Activated CD4-positive, alpha-beta memory T cell treated with anti-CD3 and anti-CD28 coated beads, Interleukin-2, amount 10 ng/mL, durations not matched to agents 7 days and 5 days (primary cell): ENCODE measurements at regions not wholly inside any gene's neighbourhood (a gene's known extent, or its start where the extent isn't known, plus 50 kb on each side); places are given as distances from the start of the nearest gene placed in this dataset.

Experiments
- CTCF ChIA-PET: fragments of 350-600 bp; sonication (Branson Sonifier 250); formaldehyde crosslinking; loops from one replicate; lab custom pipeline; 2021; ENCODE audit warnings: antibody characterized with exemption, inconsistent platforms; lab: Charles Lee
- POLR2A ChIA-PET: fragments of 350-600 bp; sonication (Branson Sonifier 250); formaldehyde crosslinking; loops from one replicate; lab custom pipeline; 2021; ENCODE audit warnings: antibody characterized with exemption; lab: Charles Lee
- DNase-seq: peaks from one replicate; pipeline ENCODE4 v3.0.0-alpha.2; 2020
- H3K27ac Mint-ChIP-seq: one replicate; pipeline ENCODE4 v1.8.0; 2021; ENCODE audit warnings: mild to moderate bottlenecking, mixed read lengths
- H3K27me3 Mint-ChIP-seq: one replicate; pipeline ENCODE4 v1.8.0; 2021; ENCODE audit warnings: mixed read lengths
- H3K36me3 Mint-ChIP-seq: one replicate; pipeline ENCODE4 v1.8.0; 2021; ENCODE audit warnings: low read depth, mixed read lengths
- H3K4me1 Mint-ChIP-seq: one replicate; pipeline ENCODE4 v1.8.0; 2021; ENCODE audit warnings: mixed read lengths
- H3K4me3 Mint-ChIP-seq: one replicate; pipeline ENCODE4 v1.8.0; 2021; ENCODE audit warnings: mild to moderate bottlenecking, mixed read lengths
- H3K9me3 Mint-ChIP-seq: one replicate; pipeline ENCODE4 v1.8.0; 2021; ENCODE audit warnings: mixed read lengths

DNA sequence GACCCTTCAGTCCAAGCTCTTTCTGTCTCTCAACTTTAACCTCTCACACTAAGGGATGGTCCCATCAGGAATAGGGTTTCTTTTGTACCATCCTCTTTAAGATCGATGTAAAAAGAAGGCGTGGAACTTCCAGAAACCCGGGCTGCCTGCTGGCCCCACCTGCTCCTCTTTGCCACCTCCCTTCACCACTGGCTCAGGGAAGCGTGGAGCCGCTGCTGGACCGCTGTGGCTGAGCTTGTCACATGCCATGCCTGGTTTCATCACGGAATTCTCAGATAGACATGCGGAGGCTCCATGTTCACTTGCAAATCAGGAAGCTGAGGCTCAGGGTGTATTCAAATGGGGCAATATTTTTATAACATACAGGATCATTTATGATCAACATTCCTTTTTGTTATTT, 399.7 kb downstream of the BRD1 start:
- H3K36me3 Mint-ChIP-seq, result no peaks in the 10 kb centered on the region
- ChIA-PET CTCF (no interaction called here), POLR2A (no interaction called here)
- H3K27ac Mint-ChIP-seq, result no peak overlapping the region
- DNase-seq, result no peak
- no peak overlapping the region for H3K4me3 Mint-ChIP-seq
- H3K9me3 Mint-ChIP-seq, result no peaks in the 10 kb centered on the region
- no peaks in the 10 kb centered on the region for H3K4me1 Mint-ChIP-seq
- peaks cover 5% of the 10 kb centered on the region for H3K27me3 Mint-ChIP-seq

DNA sequence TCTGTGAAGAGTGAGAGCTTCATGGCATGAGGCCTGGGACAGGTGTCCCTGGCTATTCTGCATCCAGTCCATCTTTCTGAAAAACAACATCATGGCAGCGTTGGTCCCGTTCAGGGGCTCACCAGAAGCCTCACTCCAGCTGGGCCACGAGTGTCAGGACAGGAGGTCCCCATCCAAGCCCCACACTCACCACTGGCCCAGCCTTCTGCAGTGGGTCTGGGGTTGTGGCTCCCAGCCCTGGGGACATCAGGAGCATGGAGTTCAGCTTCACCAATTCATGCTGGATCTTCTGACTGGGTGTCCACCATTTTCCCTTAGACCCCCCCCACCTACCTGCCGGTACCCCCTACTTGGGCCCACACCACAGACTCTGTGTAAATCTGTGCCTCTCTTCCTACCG, 400.3 kb downstream of the BRD1 start:
- no peak overlapping the region for H3K27ac Mint-ChIP-seq
- no peaks in the 10 kb centered on the region for H3K4me1 Mint-ChIP-seq
- H3K36me3 Mint-ChIP-seq, result no peaks in the 10 kb centered on the region
- peaks cover 5% of the 10 kb centered on the region for H3K27me3 Mint-ChIP-seq
- POLR2A ChIA-PET, result no interaction called here
- CTCF ChIA-PET, result no interaction called here
- H3K4me3 Mint-ChIP-seq, result no peak overlapping the region
- H3K9me3 Mint-ChIP-seq, result no peaks in the 10 kb centered on the region
- DNase-seq, result no peak

DNA sequence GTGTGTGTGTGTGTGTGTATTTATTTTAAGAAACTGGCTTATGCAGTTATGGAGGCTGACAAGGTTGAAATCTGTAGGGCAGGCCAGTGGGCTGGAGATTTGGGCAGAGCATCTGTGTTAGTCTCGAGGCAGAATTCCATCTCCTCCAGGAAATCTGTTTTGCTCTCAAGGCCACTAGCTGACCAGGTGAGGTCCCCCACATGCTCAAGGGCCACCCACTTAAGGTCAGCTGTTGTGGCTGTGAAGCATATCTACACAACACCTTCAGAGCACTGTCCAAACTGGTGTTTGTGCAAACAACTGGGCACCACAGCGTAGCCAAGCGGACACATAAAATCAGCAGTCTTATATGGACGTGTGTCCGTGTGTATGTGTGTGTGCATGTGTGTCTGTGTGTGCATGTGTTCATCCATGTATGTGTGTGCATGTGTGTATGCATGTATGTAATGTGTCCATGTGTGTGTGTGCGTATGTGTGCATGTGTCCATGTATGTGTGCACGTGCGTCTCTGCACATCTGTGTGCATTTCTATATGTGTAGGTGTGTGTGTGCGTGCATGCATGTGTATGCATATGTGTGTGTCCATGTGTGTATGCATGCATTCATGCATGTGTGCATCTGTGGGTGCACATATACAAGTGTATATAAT, 400.9 kb downstream of the BRD1 start:
- Mint-ChIP-seq H3K4me1 (no peaks in the 10 kb centered on the region), H3K36me3 (no peaks in the 10 kb centered on the region), H3K27ac (no peak overlapping the region), H3K27me3 (peaks cover 5% of the 10 kb centered on the region), H3K4me3 (no peak overlapping the region), H3K9me3 (no peaks in the 10 kb centered on the region)
- ChIA-PET CTCF (no interaction called here), POLR2A (no interaction called here)
- DNase-seq, result no peak

DNA sequence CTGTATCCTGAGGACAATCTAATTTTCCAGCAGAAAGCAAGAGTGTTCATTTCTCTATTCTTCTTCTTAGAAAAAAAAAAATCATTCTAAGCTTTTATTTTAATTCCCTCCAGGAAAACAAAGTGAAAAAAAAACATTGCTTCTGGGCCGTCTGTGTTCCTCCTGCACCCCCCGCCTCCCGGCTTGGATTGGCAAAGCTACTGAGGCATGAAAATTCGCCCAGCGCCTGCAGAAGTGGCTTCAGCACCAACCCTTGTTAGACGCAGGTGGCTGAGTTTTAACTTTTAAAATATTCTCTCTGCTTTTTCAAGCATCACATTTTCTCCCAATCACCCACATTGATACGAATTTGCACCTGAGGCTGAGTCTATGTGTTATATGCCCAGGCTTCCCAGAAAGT, 401.6 kb downstream of the BRD1 start:
- ChIA-PET POLR2A (no interaction called here), CTCF (no interaction called here)
- H3K4me1 Mint-ChIP-seq, result no peaks in the 10 kb centered on the region
- peaks cover 3% of the 10 kb centered on the region for H3K27me3 Mint-ChIP-seq
- H3K36me3 Mint-ChIP-seq, result no peaks in the 10 kb centered on the region
- no peak overlapping the region for H3K27ac Mint-ChIP-seq
- H3K4me3 Mint-ChIP-seq, result no peak overlapping the region
- H3K9me3 Mint-ChIP-seq, result no peaks in the 10 kb centered on the region
- DNase-seq, result no peak

DNA sequence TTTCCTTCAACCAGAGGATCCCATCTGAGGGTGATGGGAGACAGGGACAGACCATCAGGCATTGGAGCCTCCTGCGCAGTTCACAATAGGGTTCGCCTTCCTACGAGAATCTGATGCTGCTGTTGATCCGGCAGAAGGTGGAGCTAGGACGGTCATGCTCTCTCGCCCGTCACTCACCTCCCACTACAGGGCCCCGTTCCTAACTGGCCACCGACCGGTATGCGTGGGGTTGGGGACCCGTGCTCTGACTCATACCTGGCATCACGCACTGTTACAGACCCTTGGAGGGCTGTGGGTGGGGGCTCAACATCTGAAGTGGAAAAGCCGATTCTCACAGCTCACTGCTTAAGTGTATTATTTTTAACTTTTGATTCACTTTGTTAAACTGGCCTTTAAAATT, 402.3 kb downstream of the BRD1 start:
- no peaks in the 10 kb centered on the region for H3K9me3 Mint-ChIP-seq
- H3K27me3 Mint-ChIP-seq, result peaks cover 2% of the 10 kb centered on the region
- ChIA-PET POLR2A (no interaction called here), CTCF (no interaction called here)
- H3K36me3 Mint-ChIP-seq, result no peaks in the 10 kb centered on the region
- H3K4me3 Mint-ChIP-seq, result no peak overlapping the region
- no peak for DNase-seq
- H3K4me1 Mint-ChIP-seq, result no peaks in the 10 kb centered on the region
- H3K27ac Mint-ChIP-seq, result no peak overlapping the region

DNA sequence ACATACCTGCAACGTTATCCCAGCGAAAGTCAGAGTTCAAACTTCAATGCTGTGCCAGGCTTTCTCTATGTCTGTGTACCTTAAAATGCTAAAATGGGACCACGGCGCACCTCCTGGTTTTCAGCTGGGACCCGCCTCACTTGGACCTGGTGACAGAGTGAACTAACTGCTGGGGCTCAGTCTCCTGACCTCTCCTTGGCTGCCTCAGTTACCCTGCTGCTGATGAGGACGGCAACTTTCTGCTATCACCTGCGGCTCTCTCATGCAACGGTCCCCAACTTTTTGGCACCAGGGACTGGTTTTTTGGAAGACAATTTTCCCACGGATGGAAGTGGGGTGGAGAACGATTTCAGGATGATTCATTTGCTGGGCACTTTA, 402.8 kb downstream of the BRD1 start:
- POLR2A ChIA-PET, result no interaction called here
- Mint-ChIP-seq H3K4me3 (no peak overlapping the region), H3K27ac (no peak overlapping the region), H3K4me1 (no peaks in the 10 kb centered on the region), H3K36me3 (no peaks in the 10 kb centered on the region), H3K27me3 (peaks cover 2% of the 10 kb centered on the region), H3K9me3 (no peaks in the 10 kb centered on the region)
- CTCF ChIA-PET, result no interaction called here
- no peak for DNase-seq

DNA sequence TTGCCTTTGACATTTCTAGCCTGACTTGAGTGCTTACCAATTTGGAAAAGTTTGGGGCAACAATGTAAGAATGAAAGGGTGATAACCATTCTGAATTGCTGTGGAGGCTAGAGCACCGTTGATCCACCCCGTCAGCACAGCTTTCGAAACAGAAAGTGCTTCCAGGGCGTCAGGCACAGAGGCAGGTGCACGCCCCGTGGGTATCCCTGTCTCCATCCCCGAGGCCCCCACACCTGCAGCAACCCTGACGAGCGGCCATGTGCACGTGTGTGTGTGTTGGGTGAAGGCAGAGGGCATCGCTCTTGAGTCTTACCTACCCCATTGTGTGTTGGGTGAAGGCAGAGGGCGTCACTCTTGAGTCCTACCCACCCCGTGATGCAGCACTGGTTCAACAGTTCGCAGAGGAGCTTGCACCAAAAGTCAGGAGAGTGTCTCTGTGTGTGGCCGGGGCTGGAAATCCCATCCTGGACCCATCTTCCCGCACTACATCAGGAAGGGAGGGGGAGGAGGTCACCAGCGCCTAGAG, 404.5 kb downstream of the BRD1 start:
- ChIA-PET POLR2A (no interaction called here), CTCF (no interaction called here)
- no peaks in the 10 kb centered on the region for H3K27me3 Mint-ChIP-seq
- H3K4me3 Mint-ChIP-seq, result no peak overlapping the region
- H3K36me3 Mint-ChIP-seq, result no peaks in the 10 kb centered on the region
- H3K4me1 Mint-ChIP-seq, result no peaks in the 10 kb centered on the region
- no peak for DNase-seq
- H3K9me3 Mint-ChIP-seq, result no peaks in the 10 kb centered on the region
- H3K27ac Mint-ChIP-seq, result no peak overlapping the region

DNA sequence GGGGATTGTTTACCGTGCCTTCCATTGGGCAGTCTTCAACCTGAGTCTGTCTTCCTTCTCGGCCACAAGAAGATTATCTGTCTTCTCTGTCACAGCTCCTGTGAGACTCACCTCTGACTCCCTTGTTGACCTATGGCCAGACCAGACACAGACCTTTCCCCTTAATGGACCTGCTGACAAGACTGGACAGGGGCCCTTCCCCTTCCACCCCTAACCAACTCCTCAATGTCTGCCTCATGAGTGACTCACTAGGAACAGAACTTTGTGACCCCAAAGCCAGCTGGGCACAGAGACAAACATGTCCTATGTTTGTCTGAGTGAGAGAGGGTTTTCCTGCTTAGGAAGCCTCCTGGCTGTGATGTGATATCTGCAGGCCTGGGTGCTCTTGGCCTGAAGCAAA, 405.0 kb downstream of the BRD1 start:
- Mint-ChIP-seq H3K4me3 (no peak overlapping the region), H3K27ac (no peak overlapping the region), H3K27me3 (no peaks in the 10 kb centered on the region), H3K9me3 (no peaks in the 10 kb centered on the region), H3K4me1 (no peaks in the 10 kb centered on the region), H3K36me3 (no peaks in the 10 kb centered on the region)
- CTCF ChIA-PET, result no interaction called here
- no peak for DNase-seq
- POLR2A ChIA-PET, result interaction anchor here (0.6 kb wide), 1 partner anchor 98 kb away, joined by 3 read pairs; no protein-coding TSS in a partner anchor

DNA sequence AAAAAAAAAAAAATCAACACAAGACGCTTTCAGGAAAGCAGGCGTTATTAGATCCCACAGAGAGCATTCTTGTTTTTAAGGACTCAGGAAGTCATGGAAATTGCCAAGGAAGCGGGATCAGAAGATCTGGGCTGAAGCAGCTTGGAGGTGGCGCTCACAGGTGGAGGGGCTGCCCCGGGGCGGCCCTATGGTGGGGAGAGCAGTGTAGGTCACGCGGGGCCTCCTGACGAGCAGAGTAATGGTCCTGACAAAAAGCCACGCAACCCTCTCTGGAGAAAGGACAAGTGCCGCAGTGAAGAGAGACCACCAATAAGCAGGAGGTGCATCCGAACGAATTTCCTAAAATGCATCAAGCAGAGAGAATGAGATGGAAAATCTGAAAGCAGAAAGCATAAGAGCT, 407.0 kb downstream of the BRD1 start:
- ChIA-PET POLR2A (no interaction called here), CTCF (no interaction called here)
- H3K9me3 Mint-ChIP-seq, result no peaks in the 10 kb centered on the region
- DNase-seq, result no peak
- no peak overlapping the region for H3K27ac Mint-ChIP-seq
- H3K36me3 Mint-ChIP-seq, result no peaks in the 10 kb centered on the region
- H3K4me1 Mint-ChIP-seq, result no peaks in the 10 kb centered on the region
- H3K4me3 Mint-ChIP-seq, result no peak overlapping the region
- H3K27me3 Mint-ChIP-seq, result no peaks in the 10 kb centered on the region

DNA sequence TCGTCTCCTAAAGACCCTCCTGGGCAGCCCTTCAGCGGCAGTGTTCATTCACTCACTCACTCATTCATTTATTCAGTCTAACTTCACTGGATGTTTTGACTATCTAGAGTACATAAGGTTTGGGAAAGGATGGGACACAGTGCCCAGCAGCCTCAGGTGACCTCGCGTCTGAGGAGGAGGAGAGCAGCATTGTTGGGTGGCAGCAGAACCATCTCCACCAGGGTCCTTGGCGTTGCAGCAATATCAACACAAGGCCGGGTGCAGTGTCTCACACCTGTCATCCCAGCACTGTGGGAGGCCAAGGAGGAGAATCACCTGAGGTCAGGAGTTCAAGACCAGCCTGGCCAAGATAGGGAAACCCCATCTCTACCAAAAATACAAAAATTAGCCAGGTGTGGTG, 408.0 kb downstream of the BRD1 start:
- POLR2A ChIA-PET, result no interaction called here
- Mint-ChIP-seq H3K4me3 (no peak overlapping the region), H3K27me3 (no peaks in the 10 kb centered on the region), H3K4me1 (no peaks in the 10 kb centered on the region), H3K27ac (no peak overlapping the region), H3K9me3 (no peaks in the 10 kb centered on the region), H3K36me3 (no peaks in the 10 kb centered on the region)
- CTCF ChIA-PET, result no interaction called here
- DNase-seq, result no peak

DNA sequence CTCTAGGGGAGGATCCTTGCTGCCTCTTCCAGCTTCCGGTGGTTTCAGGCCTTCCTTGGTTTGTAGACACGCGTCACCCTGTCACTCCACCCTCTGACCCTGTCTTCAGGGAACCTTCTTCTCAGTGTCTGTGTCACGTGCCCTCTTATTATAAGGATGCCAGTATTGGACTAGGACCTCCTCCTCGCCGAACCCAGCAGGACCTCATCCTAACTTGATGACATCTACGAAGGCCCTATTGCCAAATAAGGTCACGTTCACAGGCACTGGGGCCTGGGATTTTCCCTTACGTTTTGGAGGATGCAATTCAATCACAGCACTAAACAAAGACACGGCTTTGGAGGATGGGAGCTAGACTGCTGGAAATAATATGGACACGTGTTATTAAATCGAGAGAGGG, 408.7 kb downstream of the BRD1 start:
- Mint-ChIP-seq H3K9me3 (no peaks in the 10 kb centered on the region), H3K4me3 (no peak overlapping the region), H3K4me1 (no peaks in the 10 kb centered on the region), H3K27ac (no peak overlapping the region), H3K27me3 (no peaks in the 10 kb centered on the region), H3K36me3 (no peaks in the 10 kb centered on the region)
- no peak for DNase-seq
- ChIA-PET CTCF (no interaction called here), POLR2A (no interaction called here)

DNA sequence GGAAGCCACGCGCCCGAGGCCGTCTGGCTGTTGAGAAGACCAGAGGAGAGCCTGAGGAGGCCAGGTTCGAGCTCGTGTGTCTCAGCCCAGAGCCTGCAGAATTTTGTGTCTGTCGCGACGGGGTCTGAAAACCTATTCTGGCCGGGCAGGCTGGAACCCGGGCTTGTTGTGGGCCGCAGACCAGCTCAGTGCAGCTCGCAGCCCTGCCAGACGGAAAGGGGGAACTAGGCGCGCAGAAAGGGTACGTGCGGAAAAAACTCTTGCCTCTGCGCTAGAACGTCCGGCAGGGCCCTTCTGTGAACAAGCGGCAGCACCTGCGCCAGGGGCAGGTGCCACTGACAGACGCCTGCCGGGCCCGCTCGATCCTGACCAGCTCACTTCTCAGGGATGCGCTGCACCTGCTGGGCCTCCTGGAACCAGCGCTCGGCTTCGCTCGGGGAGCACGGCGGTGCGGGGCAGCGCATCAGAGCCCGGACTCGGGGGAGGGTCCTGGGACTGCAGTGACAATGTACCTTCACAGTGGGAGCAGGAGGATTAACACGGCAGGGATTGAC, 409.3 kb downstream of the BRD1 start:
- ChIA-PET CTCF (no interaction called here), POLR2A (no interaction called here)
- no peak overlapping the region for H3K4me3 Mint-ChIP-seq
- no peaks in the 10 kb centered on the region for H3K36me3 Mint-ChIP-seq
- H3K27me3 Mint-ChIP-seq, result no peaks in the 10 kb centered on the region
- no peak for DNase-seq
- no peak overlapping the region for H3K27ac Mint-ChIP-seq
- H3K9me3 Mint-ChIP-seq, result no peaks in the 10 kb centered on the region
- no peaks in the 10 kb centered on the region for H3K4me1 Mint-ChIP-seq

DNA sequence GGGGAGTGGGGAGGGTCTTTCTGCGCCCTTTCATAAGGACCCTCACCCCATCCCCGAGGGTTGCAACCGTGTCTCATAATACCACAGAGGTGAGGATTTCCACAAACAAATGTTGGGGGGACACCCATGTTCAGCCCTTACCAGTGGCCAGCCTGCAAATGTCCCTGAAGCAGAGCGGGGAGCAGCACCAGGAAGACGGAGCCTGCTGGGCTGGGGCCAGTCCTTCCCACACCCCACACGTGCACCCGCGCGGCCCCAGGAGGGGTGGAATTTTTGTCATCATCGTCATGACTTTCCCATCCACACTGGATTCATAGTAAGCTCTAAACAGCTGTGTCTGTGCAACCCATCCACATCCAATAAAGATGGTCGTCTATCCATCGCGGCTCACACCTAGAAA, 409.8 kb downstream of the BRD1 start:
- Mint-ChIP-seq H3K27me3 (no peaks in the 10 kb centered on the region), H3K4me3 (no peak overlapping the region), H3K4me1 (no peaks in the 10 kb centered on the region), H3K36me3 (no peaks in the 10 kb centered on the region), H3K9me3 (no peaks in the 10 kb centered on the region), H3K27ac (no peak overlapping the region)
- CTCF ChIA-PET, result no interaction called here
- POLR2A ChIA-PET, result no interaction called here
- DNase-seq, result no peak

DNA sequence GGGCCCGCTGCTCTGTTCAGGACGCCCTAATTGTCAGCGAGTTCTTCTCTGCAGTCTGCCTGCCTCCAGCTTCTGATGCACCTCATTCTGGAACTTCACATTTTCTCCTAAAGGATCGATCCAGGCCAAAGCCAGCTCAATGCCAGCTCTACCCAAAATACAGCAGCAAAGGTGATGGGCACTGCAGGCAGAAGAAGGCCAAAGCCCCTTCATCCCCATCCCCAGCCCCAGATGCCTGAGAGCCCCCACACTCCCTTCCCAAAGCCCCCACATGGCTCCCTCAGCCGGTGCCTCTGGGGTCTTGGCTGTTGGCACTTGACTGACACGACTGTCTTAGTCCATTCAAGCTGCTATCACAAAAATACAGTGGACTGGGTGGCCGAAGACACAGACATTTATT, 410.3 kb downstream of the BRD1 start:
- Mint-ChIP-seq H3K27me3 (no peaks in the 10 kb centered on the region), H3K4me3 (no peak overlapping the region), H3K27ac (no peak overlapping the region), H3K36me3 (no peaks in the 10 kb centered on the region), H3K9me3 (no peaks in the 10 kb centered on the region), H3K4me1 (no peaks in the 10 kb centered on the region)
- DNase-seq, result no peak
- ChIA-PET CTCF (no interaction called here), POLR2A (no interaction called here)
